Limb (tissue), 2 donors: ENCODE measurements at regions not wholly inside any gene's neighbourhood (a gene's known extent, or its start where the extent isn't known, plus 50 kb on each side); places are given as distances from the start of the nearest gene placed in this dataset.

Experiments used
- DNase-seq, 2 donors: peaks; one replicate each; pipeline ENCODE4 v3.0.0-alpha.2; 2016; ENCODE audit errors: extremely low spot score in 2 of 2

DNA sequence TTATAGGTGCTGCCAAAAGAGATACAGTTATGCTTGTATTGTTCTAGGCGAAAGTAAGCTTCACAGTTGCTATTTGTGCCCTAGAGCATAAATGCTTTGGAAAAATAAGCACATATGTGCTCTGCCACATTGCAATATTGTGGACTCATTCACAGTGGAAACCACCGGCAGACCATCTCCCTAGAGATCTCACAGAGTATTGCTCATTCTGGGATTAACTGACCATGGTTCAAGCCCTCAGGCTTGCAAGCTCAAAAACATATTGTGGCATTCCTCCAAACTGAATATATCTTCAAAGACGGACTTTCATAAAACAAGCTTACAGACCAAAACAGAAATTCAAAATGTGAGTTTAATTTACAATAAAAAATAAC is 158.2 kb upstream of the CCDC150 start:
- no peak for DNase-seq

DNA sequence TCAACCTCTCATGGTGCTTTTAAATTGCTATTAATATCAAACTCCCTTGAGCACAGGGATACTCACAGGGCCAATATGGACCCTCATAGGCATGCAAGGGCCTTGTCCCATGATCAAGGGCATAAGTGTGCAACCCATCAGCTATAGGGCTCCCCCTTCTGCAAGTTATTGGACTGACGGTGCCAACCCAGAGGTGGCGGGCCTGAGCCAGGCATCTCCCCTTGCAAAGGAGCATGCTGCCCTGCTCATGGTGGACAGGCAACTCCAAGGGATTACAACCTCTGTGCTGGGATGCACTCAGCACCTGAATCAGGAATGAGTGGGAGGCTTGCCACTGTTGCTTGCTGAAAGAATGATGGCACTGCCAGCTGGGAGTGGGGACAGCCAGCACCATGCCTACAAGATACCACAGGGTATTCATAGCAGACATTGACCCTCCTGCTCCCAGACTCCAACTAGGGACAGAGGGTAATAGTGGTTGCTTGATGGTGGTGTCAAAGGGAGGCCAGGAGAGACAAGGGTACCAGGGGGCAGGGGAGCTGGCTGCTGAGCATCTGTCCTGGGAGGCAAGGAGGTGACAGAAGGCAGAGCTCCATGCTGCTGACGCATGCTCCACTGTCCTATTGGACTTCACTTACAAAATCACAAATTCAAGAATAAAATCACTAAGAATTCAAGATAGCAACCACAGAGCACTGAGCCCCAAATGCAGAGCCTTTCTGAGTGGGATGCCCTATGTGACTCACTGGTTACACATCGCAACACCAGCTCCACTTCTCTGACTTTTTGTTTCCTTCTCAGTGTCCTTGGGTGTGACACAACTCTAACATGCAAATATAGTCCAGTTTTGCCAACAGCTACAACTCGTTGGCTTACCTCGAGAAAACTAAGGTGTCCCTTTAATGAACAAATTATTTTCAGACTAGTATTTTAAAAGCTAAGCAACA is 157.1 kb upstream of the CCDC150 start:
- DNase-seq: no peak

DNA sequence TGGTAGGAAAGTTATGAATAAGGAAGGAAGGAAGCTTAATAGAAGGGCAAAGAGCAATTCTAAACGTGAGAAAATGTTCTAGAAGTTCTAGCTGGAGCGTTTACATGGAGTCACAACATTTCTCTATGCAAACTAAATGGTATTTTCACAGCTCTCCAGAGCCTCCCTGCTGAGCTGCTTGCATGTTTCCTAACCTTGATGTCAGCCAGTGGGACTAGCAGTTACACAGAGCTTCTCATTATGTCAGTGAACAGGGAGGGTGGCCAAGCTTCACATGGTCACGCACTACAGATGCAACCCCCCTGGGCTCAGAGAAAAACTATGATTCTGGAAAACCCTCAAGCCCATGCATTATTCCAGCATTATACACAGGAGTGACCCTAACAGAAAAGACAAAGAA is 153.4 kb upstream of the CCDC150 start:
- DNase-seq: no peak

DNA sequence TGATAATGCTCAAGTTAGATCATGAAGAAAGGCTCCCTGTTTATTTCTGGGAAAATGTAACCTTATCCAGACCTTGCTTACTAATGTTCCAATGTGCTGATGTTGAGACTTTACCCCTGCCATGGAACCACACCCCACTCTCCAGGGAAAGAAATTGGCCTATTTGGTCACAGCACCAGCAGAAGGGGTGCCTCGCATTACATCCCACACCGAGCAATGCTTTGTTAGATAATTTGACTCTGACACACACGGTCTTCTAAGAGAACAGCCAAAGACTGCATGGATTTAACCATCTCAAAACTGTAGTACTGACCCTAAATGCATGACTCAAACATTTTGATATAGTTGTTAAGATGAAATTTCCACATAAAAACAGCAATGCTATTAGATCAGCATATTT is 152.1 kb upstream of the CCDC150 start:
- DNase-seq: no peak

DNA sequence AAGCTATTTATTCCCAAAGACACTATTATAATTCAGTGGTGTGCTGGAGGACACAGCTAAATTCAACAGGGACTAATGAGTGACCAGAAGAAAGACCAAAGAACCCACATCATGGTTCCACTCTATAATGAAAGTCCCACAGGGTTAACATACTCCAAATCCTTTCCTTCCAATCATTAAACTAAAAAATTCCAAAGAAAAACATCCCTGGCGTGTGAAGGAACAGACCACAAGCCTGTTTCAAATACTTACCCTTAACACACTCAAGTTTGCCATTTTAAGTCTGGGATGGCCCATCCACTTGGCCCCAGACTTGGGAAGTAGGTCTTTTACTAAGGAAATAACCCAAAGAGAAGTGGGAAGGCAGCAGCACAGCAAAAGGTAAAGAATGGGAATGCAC is 150.1 kb upstream of the CCDC150 start:
- DNase-seq: no peak

DNA sequence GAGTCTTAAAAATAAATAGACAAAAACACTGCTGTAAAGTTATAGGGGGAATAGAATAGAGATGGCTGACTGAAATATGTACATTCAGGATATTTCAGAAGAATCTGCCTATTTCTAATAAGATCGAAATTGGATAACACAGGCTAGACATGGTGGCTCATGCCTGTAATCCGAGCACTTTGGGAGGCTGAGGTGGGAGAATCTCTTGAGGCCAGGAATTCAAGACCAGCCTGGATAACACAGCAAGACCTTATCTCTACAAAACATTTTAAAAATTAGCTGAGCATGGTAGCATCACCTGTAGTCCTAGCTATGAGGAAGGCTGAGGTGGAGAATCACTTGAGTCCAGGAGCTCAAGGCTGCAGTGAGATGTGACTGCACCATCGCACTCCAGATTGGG is 146.6 kb upstream of the CCDC150 start:
- no peak for DNase-seq

DNA sequence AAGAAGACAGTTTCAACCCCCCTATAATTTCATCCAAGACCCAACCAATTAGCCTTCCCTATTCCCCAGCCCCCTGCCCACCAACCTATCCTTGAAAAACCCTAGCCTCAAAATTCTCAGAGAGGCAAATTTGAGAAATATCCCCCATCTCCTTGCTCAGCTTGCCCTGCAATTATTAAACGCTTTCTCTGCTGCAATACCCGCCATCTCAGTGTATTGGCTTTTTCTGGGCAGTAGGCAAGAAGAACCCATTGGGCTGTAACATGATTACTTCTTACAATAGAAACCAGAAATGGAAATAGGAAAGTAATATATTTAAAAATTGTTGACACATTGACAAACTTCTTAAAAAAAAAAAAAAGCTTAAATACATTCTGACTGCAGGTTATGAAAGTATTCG is 140.6 kb upstream of the CCDC150 start:
- DNase-seq: no peak

DNA sequence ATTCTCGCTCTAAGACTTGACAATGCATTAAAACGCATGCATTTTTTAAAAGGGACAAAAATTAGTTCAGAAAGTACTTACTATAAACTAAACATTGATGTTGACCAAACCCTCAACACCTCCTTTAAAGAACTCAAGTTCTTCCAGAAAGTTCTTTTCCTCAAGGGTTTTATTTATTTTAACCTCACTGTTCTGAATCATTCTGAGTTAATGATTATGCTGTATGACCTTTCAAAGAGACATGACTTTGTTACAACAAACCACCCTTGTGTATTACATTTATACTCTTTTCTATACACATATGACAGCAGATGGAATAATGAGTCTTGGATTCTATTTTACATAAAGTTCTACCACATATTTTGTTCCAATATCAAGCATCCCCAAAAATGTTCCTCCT is 139.8 kb upstream of the CCDC150 start:
- no peak for DNase-seq

DNA sequence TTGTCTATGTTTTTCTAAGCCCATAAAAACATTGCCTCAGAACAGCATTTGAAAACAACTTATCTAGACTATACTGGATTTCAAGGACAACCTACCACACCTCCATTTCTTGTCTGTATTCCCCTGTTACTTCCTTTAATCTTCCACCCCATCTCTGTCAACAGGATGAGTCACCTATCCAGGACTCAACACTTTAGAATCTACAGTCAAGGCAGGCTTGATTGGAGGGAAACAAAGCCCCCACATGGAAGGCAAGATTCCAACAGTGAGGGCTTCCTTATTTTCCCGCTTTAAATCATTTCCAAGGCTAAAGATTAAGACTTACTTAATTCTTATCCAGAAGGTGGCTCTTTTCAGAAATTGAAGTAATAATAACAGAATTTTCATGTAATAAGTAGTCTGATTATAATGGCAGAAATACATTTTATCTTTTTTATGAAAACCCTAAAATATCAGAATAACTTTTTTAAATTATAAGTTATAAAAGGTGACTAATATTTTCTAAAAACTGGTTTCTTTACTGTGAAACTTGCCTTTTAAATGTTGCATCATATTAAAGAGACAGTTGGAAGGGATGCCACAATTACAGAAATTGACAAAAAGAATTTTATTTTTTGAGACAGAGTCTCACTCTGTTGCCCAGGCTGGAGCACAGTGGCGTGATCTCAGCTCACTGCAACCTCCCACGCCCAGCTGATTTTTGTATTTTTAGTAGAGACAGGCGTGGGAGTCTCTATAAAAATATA is 138.7 kb upstream of the CCDC150 start:
- no peak for DNase-seq

DNA sequence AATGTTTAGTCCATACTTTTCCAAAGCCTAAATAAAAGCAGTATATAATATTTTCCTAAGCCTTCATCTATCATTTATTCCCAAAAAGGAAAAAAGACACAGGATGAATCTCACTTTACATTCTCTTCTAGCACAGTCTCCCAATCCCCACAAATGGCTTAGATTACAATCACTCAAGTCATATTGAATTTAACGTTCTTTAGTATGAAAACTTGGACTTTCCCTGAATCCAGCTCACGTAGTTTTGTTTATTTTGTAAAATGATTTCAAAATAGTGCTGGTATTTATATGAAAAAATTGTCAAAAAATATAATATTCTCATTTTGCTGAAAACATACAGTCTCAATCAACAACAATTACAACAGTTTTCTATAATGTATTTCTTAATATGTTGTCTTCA is 137.7 kb upstream of the CCDC150 start:
- DNase-seq: no peak

DNA sequence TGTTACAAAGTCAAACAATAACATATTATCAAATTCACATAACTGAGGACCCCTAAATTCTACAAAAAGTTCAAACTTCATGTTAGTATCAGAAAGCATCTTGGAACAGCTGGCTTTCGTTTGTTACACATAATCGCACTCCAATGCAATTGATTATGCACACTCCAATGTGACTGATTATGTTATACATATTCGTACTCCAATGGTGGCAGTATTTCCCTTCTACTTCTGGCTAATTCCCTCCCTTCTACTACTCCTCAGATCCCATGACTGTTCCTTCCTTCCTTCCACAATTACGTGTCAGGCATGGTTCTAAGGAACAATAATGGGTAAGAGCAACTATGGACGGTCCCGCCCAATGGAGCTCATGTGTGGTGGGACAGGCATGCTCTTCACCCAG is 137.1 kb upstream of the CCDC150 start:
- DNase-seq: peak in 1 of 2 donors; percentile 45

DNA sequence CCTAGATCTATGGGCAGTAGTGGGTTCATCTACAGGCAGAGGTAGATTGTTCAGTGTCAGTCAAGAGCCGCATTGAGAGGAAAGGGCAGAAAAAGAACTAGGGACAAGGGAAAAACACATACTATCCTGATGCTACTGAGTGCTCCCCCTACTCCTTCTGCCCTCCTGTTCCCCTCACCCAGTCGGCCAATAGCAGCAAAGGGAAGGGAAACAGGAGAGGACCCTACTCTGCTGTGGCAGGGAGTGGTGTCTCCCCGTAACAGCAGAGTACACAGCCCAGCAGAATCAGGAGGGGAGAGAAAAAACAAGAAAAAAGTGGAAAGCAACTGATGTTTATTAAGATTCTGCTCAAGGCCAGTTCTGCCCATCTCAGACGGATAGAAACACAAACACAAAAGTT is 136.1 kb upstream of the CCDC150 start:
- DNase-seq: no peak

DNA sequence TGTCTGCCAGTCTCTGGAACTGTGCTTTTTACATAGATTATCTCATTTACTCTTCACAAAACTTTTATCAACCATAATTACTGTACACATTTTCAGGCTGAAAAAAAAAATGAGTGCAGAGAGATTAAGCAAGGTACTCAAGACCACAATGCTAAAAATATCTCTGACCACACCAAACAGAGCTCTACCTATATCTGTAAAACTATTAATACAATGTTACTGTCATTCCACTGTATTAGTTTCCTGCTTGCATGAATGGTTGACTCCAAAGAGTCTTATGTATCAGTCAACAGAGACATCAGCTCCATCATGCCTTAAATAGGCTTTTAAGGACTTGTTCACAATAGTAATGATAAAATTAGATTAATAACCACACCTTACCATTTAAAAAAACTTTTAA is 134.7 kb upstream of the CCDC150 start:
- no peak for DNase-seq

DNA sequence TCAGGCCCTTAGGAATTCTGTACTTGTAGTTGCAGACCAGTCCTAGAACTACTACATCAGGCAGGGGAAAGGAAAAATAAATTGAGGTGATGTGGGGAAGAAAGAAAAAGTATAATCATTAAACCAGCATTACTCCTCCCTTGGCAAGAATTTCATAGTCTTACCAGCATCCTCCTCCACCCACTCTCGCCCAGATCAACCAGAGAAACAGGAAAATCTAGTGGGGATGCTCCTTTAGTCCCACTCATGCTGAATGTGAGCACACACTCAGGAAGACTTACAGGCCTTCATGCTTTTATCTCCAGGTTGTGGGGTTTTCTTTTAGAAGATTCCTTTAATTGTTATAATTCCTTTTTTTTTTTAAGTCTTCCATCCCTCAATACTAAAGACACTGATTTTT is 129.3 kb upstream of the CCDC150 start:
- DNase-seq: no peak

DNA sequence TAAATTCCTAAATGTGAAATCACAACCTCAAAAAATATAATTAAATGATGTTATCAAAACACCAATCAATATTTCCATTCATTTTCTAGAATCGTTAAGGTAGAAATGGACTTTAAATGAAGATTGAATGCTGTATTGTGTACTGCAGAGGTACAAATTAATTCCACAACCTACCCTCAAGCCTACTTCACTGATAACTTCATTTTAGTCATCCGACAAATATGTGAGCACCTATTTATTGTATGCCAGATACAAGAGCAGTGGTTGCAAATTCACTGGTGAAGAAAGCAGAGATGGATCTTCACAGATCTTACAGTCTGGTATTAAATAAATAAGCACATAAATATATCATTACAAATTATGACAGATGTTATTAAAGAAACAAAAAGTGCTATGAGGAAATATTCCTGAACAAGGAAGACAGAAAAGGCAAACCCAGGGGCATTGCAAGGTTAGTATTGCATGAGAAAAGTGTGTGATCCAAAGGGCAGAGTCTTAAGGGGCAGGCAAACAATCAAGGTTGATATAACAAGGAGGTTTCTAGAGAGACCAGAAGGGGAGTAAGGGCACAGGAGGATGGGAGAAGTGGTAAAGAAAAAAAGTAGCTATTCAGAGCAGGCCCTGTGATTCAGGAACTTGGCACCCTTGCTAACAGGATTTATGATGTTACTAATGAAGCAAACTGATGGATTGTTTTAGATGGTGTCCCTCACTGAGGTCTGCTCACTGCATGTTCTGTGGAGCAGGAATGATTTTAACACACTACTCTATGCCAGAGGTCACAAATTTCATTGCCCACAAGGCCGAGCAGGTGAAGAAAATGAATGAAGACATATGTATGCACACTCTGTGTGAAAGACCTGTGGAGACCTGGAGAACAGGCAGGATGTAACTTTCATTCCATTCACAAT is 128.0 kb upstream of the CCDC150 start:
- DNase-seq: no peak

DNA sequence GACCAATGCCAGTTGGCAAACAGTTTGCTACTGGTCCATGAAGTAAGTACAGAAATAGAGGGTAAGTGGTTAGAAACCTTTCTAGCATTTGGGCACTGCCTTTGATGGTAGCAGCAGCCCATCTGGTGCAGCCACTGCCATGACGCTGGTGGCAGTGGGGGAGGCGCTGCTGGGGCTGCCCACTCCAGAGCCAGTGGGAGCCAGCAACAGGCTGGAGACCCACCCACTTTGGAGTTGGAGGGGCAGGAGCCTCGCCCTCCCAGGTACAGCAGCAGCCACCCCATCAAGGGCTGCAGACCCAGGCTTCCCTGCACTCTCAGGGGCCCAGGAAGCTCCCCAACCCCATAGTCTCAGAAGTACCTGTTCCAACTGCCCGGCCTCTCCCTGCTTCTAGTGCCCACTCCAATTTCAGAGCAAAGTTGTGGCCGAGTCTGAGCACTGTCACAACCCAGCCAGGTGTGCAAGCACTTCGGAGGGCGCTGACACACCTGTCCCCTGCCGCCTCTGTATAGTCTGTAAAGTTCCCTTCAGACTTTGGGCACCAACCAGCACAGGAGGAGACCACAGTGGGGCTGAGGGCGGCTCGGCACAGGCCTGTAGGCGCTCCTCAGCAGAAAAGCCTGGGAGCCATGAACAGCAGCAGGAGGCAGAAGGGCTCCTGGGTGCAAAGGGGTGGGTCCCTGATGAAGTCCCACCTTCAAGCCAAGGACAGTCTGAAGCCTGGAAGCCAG is 125.6 kb upstream of the CCDC150 start:
- DNase-seq: no peak

DNA sequence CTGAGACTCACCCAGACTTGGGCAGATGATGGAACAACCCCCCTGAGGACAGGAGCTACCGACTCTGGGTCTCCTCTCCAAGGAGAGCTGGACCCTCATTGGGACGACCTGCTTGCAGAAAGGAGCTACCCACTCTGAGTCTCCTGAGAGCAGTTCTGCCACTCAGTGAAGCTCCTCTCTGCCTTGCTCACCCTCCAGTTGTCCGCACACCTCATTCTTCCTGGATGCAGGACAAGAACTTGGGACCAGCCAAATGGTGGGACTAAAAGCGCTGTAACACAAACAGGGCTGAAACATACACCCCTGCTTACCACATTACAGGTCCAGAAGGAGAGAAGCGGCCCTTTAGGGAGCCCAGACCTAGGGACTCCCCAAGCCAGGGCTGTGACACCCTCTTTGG is 124.9 kb upstream of the CCDC150 start:
- no peak for DNase-seq

DNA sequence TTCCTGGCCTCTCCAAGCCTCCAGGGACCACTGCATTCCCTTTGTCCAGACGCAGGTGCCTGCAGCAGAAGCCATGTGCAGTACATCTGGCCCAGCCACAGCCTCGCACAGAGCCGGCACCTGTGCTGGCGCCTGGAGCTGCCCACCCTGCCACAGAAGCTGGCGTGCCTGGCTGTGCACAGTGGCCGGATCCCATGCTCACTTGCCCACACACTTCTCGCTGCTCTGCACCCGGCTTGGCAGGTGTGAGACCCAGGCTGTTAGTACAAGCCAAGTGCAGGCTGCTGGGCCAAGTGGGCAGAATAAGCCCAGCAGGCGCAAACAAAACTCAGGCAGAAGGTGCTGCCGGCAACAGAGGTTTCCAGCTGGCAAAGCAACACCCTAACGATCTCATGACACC is 124.5 kb upstream of the CCDC150 start:
- DNase-seq: no peak

DNA sequence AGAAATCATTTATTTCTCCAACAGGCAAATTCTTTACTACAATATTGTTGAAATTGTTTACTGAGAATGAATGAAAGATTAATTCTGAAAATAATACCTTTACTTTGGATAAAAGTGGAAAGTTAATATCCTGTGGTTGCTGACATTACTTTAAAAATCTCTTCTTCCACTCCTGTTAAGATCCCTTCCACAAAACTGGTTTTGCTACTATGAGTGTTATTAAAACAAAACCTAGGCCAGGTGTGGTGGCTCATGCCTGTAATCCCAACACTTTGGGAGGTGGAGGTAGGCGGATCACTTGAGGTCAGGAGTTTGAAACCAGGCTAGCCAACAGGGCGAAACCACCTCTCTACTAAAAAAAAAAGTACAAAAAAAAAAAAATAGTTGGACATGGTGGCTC is 123.9 kb upstream of the CCDC150 start:
- no peak for DNase-seq

DNA sequence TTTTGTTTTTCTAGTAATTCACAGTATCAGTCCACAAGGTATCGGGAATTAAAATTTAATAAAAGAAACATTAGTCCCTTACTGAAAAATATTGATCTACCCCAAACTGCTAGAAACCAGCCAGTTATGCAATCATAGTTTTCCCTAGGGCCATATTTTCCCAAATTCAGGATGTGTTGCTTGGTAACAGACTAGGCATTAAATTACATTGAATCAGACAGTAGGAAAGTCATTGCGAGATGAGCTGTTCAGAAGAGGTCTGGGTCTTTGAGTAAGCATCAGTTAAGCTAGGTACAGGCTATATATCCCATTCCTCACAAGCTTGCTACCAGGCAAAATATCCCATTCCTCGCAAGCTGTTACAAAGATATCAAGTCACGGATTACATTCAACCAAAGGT is 123.0 kb upstream of the CCDC150 start:
- DNase-seq: peak in 1 of 2 donors; percentile 22

DNA sequence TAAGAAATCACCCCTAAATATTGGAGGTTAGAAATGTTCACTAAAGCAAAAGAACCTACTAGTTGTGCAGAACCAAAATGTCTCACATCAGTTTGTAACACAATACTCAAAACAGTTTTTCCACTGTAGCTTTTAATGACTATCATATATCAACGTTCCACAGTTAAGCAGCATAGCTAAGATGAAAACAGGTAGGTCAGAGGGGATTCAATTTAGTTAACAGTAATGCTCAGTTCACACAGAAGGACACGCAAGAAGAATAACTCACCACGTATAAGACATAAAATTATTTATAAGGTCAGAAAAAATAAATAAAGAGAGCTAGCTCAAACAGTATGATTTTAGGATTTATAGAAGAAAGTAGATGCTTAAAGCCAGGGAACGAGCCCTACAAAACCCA is 118.9 kb upstream of the CCDC150 start:
- no peak for DNase-seq
